ENCODE measurements at regions not wholly inside any gene's neighbourhood (a gene's known extent, or its start where the extent isn't known, plus 50 kb on each side); places are given as distances from the start of the nearest gene placed in this dataset.

DNA sequence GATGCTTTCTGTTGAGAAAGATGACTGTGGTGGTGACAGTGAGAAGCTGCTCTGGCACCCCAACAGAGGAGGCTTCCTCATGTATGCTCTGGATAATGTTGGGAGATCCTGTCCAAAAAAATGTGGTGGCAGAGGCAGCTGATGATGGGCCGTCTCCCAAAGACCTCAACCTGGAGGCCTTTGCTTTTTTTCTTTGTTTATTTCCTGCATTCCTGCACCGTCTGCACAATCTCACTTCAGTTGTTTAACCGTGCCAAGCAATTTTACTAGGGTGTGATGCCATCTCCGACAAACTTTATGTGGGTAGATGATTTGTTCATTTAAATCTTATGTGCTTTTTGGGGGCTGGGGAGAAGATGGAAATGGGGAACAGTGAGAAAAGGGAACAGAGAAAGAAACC is 62.2 kb upstream of the IGFBP5 start:
- H3K36me3 ChIP-seq (replicated peaks in 1 of 2; ENCODE audit: control insufficient read depth in 1 of 2, insufficient read depth in 2 of 2, low read length in 1 of 2) = no peaks in the 10 kb centered on the region
- no peak overlapping the region for H3K27ac ChIP-seq (ENCODE audit: low read depth in 2 of 2, low read length in 1 of 2)
- TF ChIP-seq EP300 (IDR thresholded peaks at IDR 0.05; ENCODE audit: borderline replicate concordance in 1 of 2, low read depth in 1 of 2, low read length in 1 of 2) (no peak), MXI1 (IDR thresholded peaks at IDR 0.05; ENCODE audit: low read depth, low read length) (no peak), YY1 (IDR thresholded peaks at IDR 0.05; ENCODE audit: low read depth) (no peak), FOXJ3 (CRISPR knock-in tag; IDR thresholded peaks at IDR 0.05) (no peak), TCF12 (IDR thresholded peaks at IDR 0.05) (no peak), FOXM1 (IDR thresholded peaks at IDR 0.05; ENCODE audit: low read depth) (no peak), RAD21 (IDR thresholded peaks at IDR 0.05; ENCODE audit: low read length) (no peak), GATA2 (CRISPR knock-in tag; IDR thresholded peaks at IDR 0.05) (no peak), NFIC (IDR thresholded peaks at IDR 0.05; ENCODE audit: borderline replicate concordance) (no peak), TAF1 (IDR thresholded peaks at IDR 0.05; ENCODE audit: borderline replicate concordance, low read depth, low read length) (no peak), GABPA (IDR thresholded peaks at IDR 0.05; ENCODE audit: low read depth) (no peak), SMC3 (IDR thresholded peaks at IDR 0.05; ENCODE audit: low read depth, low read length) (no peak)
- TF ChIP-seq, protein P1, sequence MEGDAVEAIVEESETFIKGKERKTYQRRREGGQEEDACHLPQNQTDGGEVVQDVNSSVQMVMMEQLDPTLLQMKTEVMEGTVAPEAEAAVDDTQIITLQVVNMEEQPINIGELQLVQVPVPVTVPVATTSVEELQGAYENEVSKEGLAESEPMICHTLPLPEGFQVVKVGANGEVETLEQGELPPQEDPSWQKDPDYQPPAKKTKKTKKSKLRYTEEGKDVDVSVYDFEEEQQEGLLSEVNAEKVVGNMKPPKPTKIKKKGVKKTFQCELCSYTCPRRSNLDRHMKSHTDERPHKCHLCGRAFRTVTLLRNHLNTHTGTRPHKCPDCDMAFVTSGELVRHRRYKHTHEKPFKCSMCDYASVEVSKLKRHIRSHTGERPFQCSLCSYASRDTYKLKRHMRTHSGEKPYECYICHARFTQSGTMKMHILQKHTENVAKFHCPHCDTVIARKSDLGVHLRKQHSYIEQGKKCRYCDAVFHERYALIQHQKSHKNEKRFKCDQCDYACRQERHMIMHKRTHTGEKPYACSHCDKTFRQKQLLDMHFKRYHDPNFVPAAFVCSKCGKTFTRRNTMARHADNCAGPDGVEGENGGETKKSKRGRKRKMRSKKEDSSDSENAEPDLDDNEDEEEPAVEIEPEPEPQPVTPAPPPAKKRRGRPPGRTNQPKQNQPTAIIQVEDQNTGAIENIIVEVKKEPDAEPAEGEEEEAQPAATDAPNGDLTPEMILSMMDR (IDR thresholded peaks at IDR 0.05) = no peak
- TF ChIP-seq, protein P2, sequence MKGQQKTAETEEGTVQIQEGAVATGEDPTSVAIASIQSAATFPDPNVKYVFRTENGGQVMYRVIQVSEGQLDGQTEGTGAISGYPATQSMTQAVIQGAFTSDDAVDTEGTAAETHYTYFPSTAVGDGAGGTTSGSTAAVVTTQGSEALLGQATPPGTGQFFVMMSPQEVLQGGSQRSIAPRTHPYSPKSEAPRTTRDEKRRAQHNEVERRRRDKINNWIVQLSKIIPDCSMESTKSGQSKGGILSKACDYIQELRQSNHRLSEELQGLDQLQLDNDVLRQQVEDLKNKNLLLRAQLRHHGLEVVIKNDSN (IDR thresholded peaks at IDR 0.05; ENCODE audit: borderline replicate concordance, low read depth) = no peak
- 40% methylated on average over 4 of the region's 4 CpGs for WGBS (ENCODE audit: low lambda C conversion rate)
- no peaks in the 10 kb centered on the region for H3K27me3 ChIP-seq (ENCODE audit: insufficient read depth)
- H2AFZ ChIP-seq (ENCODE audit: low read depth) = no peak overlapping the region
- no peak overlapping the region for H3K4me3 ChIP-seq (ENCODE audit: low read depth in 2 of 2, low read length in 1 of 2)
- no peaks in the 10 kb centered on the region for H3K9me2 ChIP-seq
- H4K20me1 ChIP-seq (ENCODE audit: insufficient read depth) = no peaks in the 10 kb centered on the region
- H3K4me2 ChIP-seq = no peak overlapping the region
- no peaks in the 10 kb centered on the region for H3K9me3 ChIP-seq
- no peaks in the 10 kb centered on the region for H3F3A ChIP-seq (replicated peaks; ENCODE audit: insufficient read depth)
- no peak for DNase-seq
- ChIA-PET CTCF (interaction anchor here (1.3 kb wide), 1 partner anchor 10 kb away, joined by 3 read pairs; no protein-coding TSS in a partner anchor), POLR2A (no interaction called here)
- peaks cover 0 to 18% of the 10 kb centered on the region in 2 experiments; a peak in 1 of 4 replicates for H3K4me1 ChIP-seq (ENCODE audit: control insufficient read depth in 1 of 2, insufficient read depth in 2 of 2, low read depth in 1 of 2, low read length in 1 of 2)
- no peaks in the 10 kb centered on the region for H3K79me2 ChIP-seq (ENCODE audit: insufficient read depth)
- H3K9ac ChIP-seq = no peak overlapping the region

DNA sequence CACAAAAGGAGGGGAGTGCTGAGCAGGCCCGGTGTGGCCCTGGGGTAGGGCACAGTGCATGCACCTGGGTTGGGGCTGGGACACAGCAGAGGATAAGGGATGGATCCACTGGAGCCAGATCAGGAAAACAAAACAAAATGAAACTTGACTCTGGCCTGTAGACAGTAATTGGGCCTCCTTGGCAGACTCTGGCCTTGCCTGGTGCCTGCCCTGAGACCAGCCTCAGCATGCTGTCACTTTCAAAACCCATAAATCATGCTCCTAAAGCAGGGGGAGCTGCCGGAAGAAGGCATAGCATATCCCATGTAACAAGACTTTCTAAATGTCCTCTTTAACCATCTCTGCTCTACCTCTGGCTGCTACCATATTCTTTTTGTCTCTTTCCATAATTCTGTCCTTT is 61.1 kb upstream of the IGFBP5 start:
- Histone ChIP-seq H3F3A (replicated peaks; ENCODE audit: insufficient read depth) (no peaks in the 10 kb centered on the region), H3K36me3 (replicated peaks in 1 of 2; ENCODE audit: control insufficient read depth in 1 of 2, insufficient read depth in 2 of 2, low read length in 1 of 2) (no peaks in the 10 kb centered on the region), H3K9ac (no peak overlapping the region), H3K9me2 (no peaks in the 10 kb centered on the region), H3K27me3 (ENCODE audit: insufficient read depth) (no peaks in the 10 kb centered on the region), H3K9me3 (no peaks in the 10 kb centered on the region), H3K27ac (ENCODE audit: low read depth in 2 of 2, low read length in 1 of 2) (no peak overlapping the region), H3K79me2 (ENCODE audit: insufficient read depth) (no peaks in the 10 kb centered on the region), H3K4me3 (ENCODE audit: low read depth in 2 of 2, low read length in 1 of 2) (no peak overlapping the region), H3K4me1 (ENCODE audit: control insufficient read depth in 1 of 2, insufficient read depth in 2 of 2, low read depth in 1 of 2, low read length in 1 of 2) (peaks cover 0 to 20% of the 10 kb centered on the region in 2 experiments; a peak in 1 of 4 replicates), H2AFZ (ENCODE audit: low read depth) (no peak overlapping the region), H4K20me1 (ENCODE audit: insufficient read depth) (no peaks in the 10 kb centered on the region), H3K4me2 (no peak overlapping the region)
- WGBS (ENCODE audit: low lambda C conversion rate) = 50% methylated on average over 2 of the region's 2 CpGs
- no peak for DNase-seq
- ChIA-PET CTCF (interaction anchor here (1.3 to 1.8 kb wide), 2 partner anchors 9 to 32 kb away, joined by 3 to 4 read pairs; no protein-coding TSS in a partner anchor), POLR2A (no interaction called here)
- no peak for TF ChIP-seq CHD2 (IDR thresholded peaks at IDR 0.05; ENCODE audit: low read length, partially characterized antibody)
- TF ChIP-seq SMC3 (IDR thresholded peaks at IDR 0.05; ENCODE audit: low read depth, low read length) = no peak
- TF ChIP-seq GATA2 (CRISPR knock-in tag; IDR thresholded peaks at IDR 0.05) = no peak
- TF ChIP-seq, protein P3, sequence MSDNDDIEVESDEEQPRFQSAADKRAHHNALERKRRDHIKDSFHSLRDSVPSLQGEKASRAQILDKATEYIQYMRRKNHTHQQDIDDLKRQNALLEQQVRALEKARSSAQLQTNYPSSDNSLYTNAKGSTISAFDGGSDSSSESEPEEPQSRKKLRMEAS (IDR thresholded peaks at IDR 0.05; ENCODE audit: low read depth) = no peak
- no peak for TF ChIP-seq GABPA (IDR thresholded peaks at IDR 0.05; ENCODE audit: low read depth)
- TF ChIP-seq, protein P4, sequence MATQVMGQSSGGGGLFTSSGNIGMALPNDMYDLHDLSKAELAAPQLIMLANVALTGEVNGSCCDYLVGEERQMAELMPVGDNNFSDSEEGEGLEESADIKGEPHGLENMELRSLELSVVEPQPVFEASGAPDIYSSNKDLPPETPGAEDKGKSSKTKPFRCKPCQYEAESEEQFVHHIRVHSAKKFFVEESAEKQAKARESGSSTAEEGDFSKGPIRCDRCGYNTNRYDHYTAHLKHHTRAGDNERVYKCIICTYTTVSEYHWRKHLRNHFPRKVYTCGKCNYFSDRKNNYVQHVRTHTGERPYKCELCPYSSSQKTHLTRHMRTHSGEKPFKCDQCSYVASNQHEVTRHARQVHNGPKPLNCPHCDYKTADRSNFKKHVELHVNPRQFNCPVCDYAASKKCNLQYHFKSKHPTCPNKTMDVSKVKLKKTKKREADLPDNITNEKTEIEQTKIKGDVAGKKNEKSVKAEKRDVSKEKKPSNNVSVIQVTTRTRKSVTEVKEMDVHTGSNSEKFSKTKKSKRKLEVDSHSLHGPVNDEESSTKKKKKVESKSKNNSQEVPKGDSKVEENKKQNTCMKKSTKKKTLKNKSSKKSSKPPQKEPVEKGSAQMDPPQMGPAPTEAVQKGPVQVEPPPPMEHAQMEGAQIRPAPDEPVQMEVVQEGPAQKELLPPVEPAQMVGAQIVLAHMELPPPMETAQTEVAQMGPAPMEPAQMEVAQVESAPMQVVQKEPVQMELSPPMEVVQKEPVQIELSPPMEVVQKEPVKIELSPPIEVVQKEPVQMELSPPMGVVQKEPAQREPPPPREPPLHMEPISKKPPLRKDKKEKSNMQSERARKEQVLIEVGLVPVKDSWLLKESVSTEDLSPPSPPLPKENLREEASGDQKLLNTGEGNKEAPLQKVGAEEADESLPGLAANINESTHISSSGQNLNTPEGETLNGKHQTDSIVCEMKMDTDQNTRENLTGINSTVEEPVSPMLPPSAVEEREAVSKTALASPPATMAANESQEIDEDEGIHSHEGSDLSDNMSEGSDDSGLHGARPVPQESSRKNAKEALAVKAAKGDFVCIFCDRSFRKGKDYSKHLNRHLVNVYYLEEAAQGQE (IDR thresholded peaks at IDR 0.05; ENCODE audit: low read depth, low read length) = no peak
- TF ChIP-seq TEAD4 (IDR thresholded peaks at IDR 0.05; ENCODE audit: borderline replicate concordance, insufficient read depth) = no peak
- TF ChIP-seq RXRA (IDR thresholded peaks at IDR 0.05; ENCODE audit: borderline replicate concordance, low read depth) = no peak
- no peak for TF ChIP-seq SIN3A (IDR thresholded peaks at IDR 0.05; ENCODE audit: borderline replicate concordance, low read depth, low read length)
- TF ChIP-seq MXI1 (IDR thresholded peaks at IDR 0.05; ENCODE audit: low read depth, low read length) = no peak
